ENCODE measurements at regions not wholly inside any gene's neighbourhood (a gene's known extent, or its start where the extent isn't known, plus 50 kb on each side); places are given as distances from the start of the nearest gene placed in this dataset.
A peak's percentile ranks its signal among the peaks of the same experiment; 100 is the strongest.

DNA sequence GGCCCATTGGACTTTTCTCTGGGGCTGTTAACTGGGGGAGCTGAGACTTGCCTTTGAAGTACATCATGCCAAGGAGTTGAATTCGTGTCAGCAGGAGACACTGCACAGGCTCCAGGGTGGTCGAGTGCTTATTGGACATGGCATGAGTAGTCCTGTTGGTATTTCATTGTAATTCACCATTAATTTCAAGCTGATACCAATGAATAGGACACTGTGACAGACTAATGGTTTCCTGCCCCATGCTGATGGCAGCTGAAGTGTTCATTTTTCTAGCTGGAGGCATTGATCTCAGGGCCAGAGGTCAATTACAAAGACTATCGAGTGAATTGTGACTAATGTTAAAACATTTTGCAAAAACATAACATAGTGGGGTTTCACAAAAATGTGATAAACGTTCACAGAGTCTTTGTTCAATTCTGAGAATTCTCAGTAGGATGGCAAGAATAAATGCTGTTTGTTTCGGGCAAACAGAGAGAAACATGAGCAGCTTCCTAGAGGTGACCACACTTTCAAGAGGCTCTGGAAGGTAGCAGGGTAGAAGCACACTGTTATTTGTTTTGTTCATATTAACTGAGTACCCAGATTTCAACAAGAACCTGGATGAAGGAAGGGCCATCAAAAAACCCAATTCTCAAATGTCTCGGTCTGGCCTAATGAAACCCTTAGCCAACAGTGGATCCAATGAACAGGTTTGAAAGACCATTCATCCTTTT is 90.6 kb upstream of the ARL4C start:
- no peak overlapping the region for H2BK5ac ChIP-seq (ENCODE audit: low read depth, low read length)
- H2BK20ac ChIP-seq (ENCODE audit: low read length): no peak overlapping the region
- no peaks in the 10 kb centered on the region for H3K36me3 ChIP-seq (ENCODE audit: control insufficient read depth in 2 of 4, insufficient read depth in 4 of 4, low read length in 3 of 4)
- H3K27ac ChIP-seq (ENCODE audit: low read depth, low read length): no peak overlapping the region
- H2BK15ac ChIP-seq (ENCODE audit: low read length): no peak overlapping the region
- no peak overlapping the region for H2AFZ ChIP-seq (ENCODE audit: low read length)
- POLR2A ChIA-PET (ENCODE audit: partially characterized antibody): no interaction called here
- 81% methylated on average over 6 of the region's 6 CpGs; no CpG with 5 or more reads in 1 of the 2 experiments for WGBS, 2 experiments (ENCODE audit: extremely low coverage in 1 of 2, insufficient coverage in 1 of 2, insufficient read length in 1 of 2, insufficient replicate concordance in 2 of 2, low coverage in 1 of 2, low lambda C conversion rate in 2 of 2, missing lambda C conversion rate in 1 of 2)
- no peak overlapping the region for H2BK120ac ChIP-seq (replicated peaks; ENCODE audit: low read depth, low read length)
- no peak overlapping the region for H3K4me2 ChIP-seq (ENCODE audit: insufficient read depth in 1 of 2, low read depth in 2 of 2, low read length in 2 of 2)
- H3K4me1 ChIP-seq (replicated peaks in 1 of 4; ENCODE audit: control insufficient read depth in 3 of 4, insufficient read depth in 4 of 4, low read length in 3 of 4): peaks cover 0 to 9% (median 0%) of the 10 kb centered on the region in 4 experiments; a peak in 2 of 7 replicates
- H4K5ac ChIP-seq (ENCODE audit: insufficient read length, low read depth, low read length): no peak overlapping the region
- no peak overlapping the region for H3K18ac ChIP-seq (ENCODE audit: extremely low read depth, low read length)
- H3K23me2 ChIP-seq (ENCODE audit: low read depth, low read length): no peaks in the 10 kb centered on the region
- DNase-seq (ENCODE audit: low read depth in 1 of 2, low spot score in 2 of 2) (no peak), FAIRE-seq (no peak)
- H3K56ac ChIP-seq (replicated peaks; ENCODE audit: insufficient read length, low read depth, low read length): no peak overlapping the region
- no peak overlapping the region for H4K91ac ChIP-seq (replicated peaks; ENCODE audit: insufficient read length, low read length)
- no peaks in the 10 kb centered on the region for H3K79me1 ChIP-seq (ENCODE audit: low read depth, low read length)
- H3K9ac ChIP-seq (replicated peaks in 1 of 4; ENCODE audit: extremely low read depth in 1 of 4, low read depth in 3 of 4, low read length in 3 of 4): no peak overlapping the region
- H3K14ac ChIP-seq (ENCODE audit: insufficient read length): no peak overlapping the region
- H3K79me2 ChIP-seq (ENCODE audit: control insufficient read depth in 1 of 2, insufficient read depth in 2 of 2, low read length in 2 of 2): no peaks in the 10 kb centered on the region
- no peaks in the 10 kb centered on the region for H3K9me3 ChIP-seq (ENCODE audit: insufficient read depth in 2 of 2, low read depth in 1 of 2, low read length in 1 of 2)
- CTCF ChIA-PET (ENCODE audit: partially characterized antibody): interaction anchor here (0.6 to 2.3 kb wide), 8 partner anchors 10 to 630 kb away, joined by 3 to 11 read pairs (median 3); no protein-coding TSS in a partner anchor
- H2AK5ac ChIP-seq (ENCODE audit: low read depth, low read length): no peak overlapping the region
- peak overlapping the region; percentile 42; the same call in 1 of the 2 replicates for H2BK12ac ChIP-seq (ENCODE audit: low read depth, low read length)
- H3K4ac ChIP-seq (replicated peaks; ENCODE audit: insufficient read length, low read depth, low read length): no peak overlapping the region
- no peak overlapping the region for H3K23ac ChIP-seq (ENCODE audit: insufficient read length)
- H4K8ac ChIP-seq (ENCODE audit: extremely low read depth, insufficient read depth, low read length): no peak overlapping the region
- no peaks in the 10 kb centered on the region for H3K27me3 ChIP-seq (replicated peaks in 1 of 4; ENCODE audit: control insufficient read depth in 3 of 4, extremely low read depth in 1 of 4, insufficient read depth in 3 of 4, low read length in 3 of 4)
- H4K20me1 ChIP-seq (replicated peaks in 1 of 2; ENCODE audit: control insufficient read depth in 1 of 2, insufficient read depth in 2 of 2, low read length in 2 of 2): no peaks in the 10 kb centered on the region
- H3K4me3 ChIP-seq (ENCODE audit: extremely low read depth in 1 of 4, insufficient read depth in 2 of 4, low read depth in 3 of 4, low read length in 4 of 4): no peak overlapping the region
- no peak for TF ChIP-seq KDM5A (IDR thresholded peaks at IDR 0.05; ENCODE audit: low read length)
- TF ChIP-seq USF2 (IDR thresholded peaks at IDR 0.05; ENCODE audit: low read length): no peak
- no peak for TF ChIP-seq MAX (IDR thresholded peaks at IDR 0.05)
- TF ChIP-seq SAP30 (IDR thresholded peaks at IDR 0.05; ENCODE audit: insufficient read depth, insufficient replicate concordance, low read length): no peak
- no peak for TF ChIP-seq POU5F1 (IDR thresholded peaks at IDR 0.05; ENCODE audit: low read depth, low read length)
- no peak for TF ChIP-seq CBX8 (IDR thresholded peaks at IDR 0.05; ENCODE audit: borderline replicate concordance, low read depth, low read length)
- TF ChIP-seq RBBP5 (IDR thresholded peaks at IDR 0.05; ENCODE audit: borderline replicate concordance, low read depth, low read length): no peak
- no peak for TF ChIP-seq HDAC6 (IDR thresholded peaks at IDR 0.05; ENCODE audit: low read depth, low read length)
- TF ChIP-seq RNF2 (IDR thresholded peaks at IDR 0.05; ENCODE audit: borderline replicate concordance, low read depth, low read length, missing control alignments, poor library complexity, severe bottlenecking): no peak
- TF ChIP-seq CHD1 (IDR thresholded peaks at IDR 0.05; ENCODE audit: low read depth, low read length): no peak
- no peak for TF ChIP-seq KDM1A (IDR thresholded peaks at IDR 0.05; ENCODE audit: borderline replicate concordance, low read length)
